ENCODE measurements at regions not wholly inside any gene's neighbourhood (a gene's known extent, or its start where the extent isn't known, plus 50 kb on each side); places are given as distances from the start of the nearest gene placed in this dataset.

GRCh38 chr5:14059810-14060209, 83.3 kb upstream of the TRIO start:
- no peak for TF ChIP-seq CTCF (IDR thresholded peaks at IDR 0.05; ENCODE audit: borderline replicate concordance, insufficient read depth, low read depth, low read length)
- H3K4me3 ChIP-seq (ENCODE audit: low read depth, low read length) = no peak overlapping the region

DNA sequence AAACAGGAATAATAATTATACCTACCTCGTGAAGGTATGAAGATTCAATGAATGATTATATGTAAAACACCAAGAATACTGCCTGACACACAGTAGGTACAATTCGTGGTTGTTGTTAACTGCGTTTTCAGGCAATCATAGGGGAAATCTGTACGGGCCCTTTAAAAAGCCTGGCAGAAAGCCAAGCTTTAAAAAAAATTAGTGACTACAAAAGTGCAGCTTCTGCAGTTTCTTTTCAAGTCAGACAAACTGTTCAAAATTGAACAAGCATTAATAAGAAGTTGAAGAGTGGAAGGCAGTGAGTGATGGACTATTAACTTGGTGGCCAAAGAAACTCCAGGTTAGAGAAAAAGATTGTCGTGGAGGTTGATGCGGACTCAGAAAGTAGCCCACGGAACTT, 85.9 kb upstream of the TRIO start:
- no peak for TF ChIP-seq CTCF (IDR thresholded peaks at IDR 0.05; ENCODE audit: borderline replicate concordance, insufficient read depth, low read depth, low read length)

DNA sequence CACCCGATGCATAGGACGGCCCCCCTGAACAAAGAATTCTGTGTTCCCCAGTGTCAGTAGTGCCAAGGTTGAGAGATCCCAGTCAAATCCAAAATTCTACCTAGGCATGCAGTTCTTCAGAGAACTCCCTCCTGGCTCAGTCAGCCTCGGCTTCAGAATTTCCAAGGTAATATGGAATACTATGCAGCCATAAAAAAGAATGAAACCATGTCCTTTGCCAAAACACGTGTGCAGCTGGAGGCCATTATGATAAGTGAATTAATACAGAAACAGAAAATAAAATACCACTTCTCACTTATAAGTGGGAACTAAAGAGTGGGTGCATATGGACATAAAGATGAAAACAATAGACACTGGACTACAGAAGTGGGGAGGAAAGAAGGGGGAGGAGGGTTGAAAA, 87.1 kb upstream of the TRIO start:
- TF ChIP-seq CTCF (IDR thresholded peaks at IDR 0.05; ENCODE audit: borderline replicate concordance, insufficient read depth, low read depth, low read length) = no peak
- no peak overlapping the region for H3K4me3 ChIP-seq (ENCODE audit: low read depth, low read length)

More for the DNA sequence above, 85.9 kb upstream of the TRIO start:
- no peak overlapping the region for H3K4me3 ChIP-seq (ENCODE audit: low read depth, low read length)

DNA sequence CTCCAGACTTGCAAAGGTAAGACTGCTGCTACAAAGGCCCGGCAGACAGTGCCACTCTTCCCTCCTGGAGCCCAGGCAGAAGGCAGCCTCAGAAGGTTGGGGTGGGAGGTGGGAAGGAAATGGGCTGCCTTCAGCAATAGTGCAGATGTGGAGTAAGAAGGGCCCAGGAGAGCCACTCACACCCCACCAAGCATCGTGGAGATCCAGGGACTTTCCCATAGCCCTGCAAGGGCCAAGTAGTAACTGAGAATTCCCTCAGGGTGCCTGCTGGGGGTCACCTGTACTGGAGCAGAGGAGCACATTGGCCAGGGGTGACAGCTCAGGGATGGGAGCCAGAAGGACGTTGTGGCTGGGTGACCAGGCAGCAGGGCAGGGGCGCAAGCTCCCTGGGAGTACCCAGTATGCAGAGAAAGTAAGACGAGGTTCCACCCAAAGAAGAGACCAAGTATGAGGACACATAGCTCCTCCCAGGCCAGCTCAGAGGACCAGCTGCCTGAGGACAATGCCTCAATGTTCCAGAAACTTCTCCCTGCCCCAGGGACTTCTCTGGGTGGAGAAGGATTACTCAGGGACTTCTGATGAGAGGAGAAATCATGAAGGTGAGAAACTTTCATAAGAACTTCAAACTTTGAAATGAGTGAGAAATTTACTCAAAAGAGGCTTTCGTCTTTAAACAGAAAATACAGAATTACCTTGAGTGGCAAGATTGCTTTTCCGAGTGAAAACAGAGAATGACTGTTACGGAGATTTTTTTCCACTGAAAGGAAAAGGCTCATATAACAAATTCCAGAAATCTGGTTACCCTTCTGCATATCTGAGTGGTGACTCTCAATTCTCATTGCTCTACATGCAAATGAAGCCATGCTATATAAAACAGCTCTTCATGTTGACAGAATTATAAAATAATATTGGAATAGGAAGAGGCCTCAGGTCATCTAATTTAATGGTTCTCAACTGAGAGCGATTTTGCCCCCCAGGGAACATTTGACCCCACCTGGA, 87.9 kb upstream of the TRIO start:
- no peak for TF ChIP-seq CTCF (IDR thresholded peaks at IDR 0.05; ENCODE audit: borderline replicate concordance, insufficient read depth, low read depth, low read length)
- H3K4me3 ChIP-seq (ENCODE audit: low read depth, low read length) = no peak overlapping the region

- no peak overlapping the region for H3K4me3 ChIP-seq (ENCODE audit: low read depth, low read length)
- TF ChIP-seq CTCF (IDR thresholded peaks at IDR 0.05; ENCODE audit: borderline replicate concordance, insufficient read depth, low read depth, low read length) = no peak
Observed at GRCh38 chr5:14054111-14054854, 88.9 kb upstream of the TRIO start.

- no peak overlapping the region for H3K4me3 ChIP-seq (ENCODE audit: low read depth, low read length)
- no peak for TF ChIP-seq CTCF (IDR thresholded peaks at IDR 0.05; ENCODE audit: borderline replicate concordance, insufficient read depth, low read depth, low read length)
Observed at GRCh38 chr5:14050821-14051220, 92.3 kb upstream of the TRIO start.
